Sigmoid colon (tissue), 6 donors: ENCODE measurements at regions not wholly inside any gene's neighbourhood (a gene's known extent, or its start where the extent isn't known, plus 50 kb on each side); places are given as distances from the start of the nearest gene placed in this dataset.
"Not testable (repeated sequence)": the region's sequence is repeated elsewhere in the genome, so short reads cannot be mapped to it uniquely, and the experiment has no call there.

Experiments used
- DNase-seq: peaks from one replicate; pipeline ENCODE4 v3.0.0-alpha.2; 2019
- H3K27ac ChIP-seq, 4 donors: fragments of 200-600 bp; sonication (generic); one replicate each; pipeline ENCODE4 v1.5.1; 2016 to 2019; ENCODE audit warnings: mild to moderate bottlenecking in 1 of 4
- H3K27me3 ChIP-seq, 3 donors: fragments of 200-600 bp; sonication (generic); one replicate each; pipeline ENCODE4 v1.5.1; 2019; ENCODE audit warnings: mild to moderate bottlenecking in 1 of 3
- H3K36me3 ChIP-seq, 4 donors: fragments of 200-600 bp; sonication (generic); one replicate each; pipeline ENCODE4 v1.5.1; 2016 to 2019
- H3K4me1 ChIP-seq, 4 donors: fragments of 200-600 bp; sonication (generic); one replicate each; pipeline ENCODE4 v1.5.1; 2017 to 2019
- H3K4me3 ChIP-seq, 4 donors: fragments of 200-600 bp; sonication (generic); one replicate each; pipeline ENCODE4 v1.5.1; 2017 to 2019; ENCODE audit warnings: mild to moderate bottlenecking in 2 of 4, moderate library complexity in 1 of 4
- H3K9me3 ChIP-seq, 4 donors: fragments of 200-600 bp in 3 of 4; sonication (generic) in 3 of 4; one replicate each; pipeline versions ENCODE4 v1.5.1 to v1.6.1; 2013 to 2019
- CTCF ChIP-seq, 4 experiments: fragments of 450-650 bp in 3 of 4; fragments of 200-600 bp in 1 of 4; IDR thresholded peaks; one replicate each; pipeline ENCODE4 v1.5.1; 2016 to 2019; ENCODE audit warnings: antibody characterized with exemption in 4 of 4, mild to moderate bottlenecking in 3 of 4, moderate library complexity in 2 of 4
- EP300 ChIP-seq, 4 donors: sonication (generic); formaldehyde crosslinking; IDR thresholded peaks; one replicate each; pipeline ENCODE4 v1.6.1; 2017; ENCODE audit warnings: antibody characterized with exemption in 4 of 4
- POLR2A ChIP-seq, 2 donors: fragments of 450-650 bp; IDR thresholded peaks; one replicate each; pipeline ENCODE4 v1.6.1; 2016; ENCODE audit warnings: antibody characterized with exemption in 2 of 2, mild to moderate bottlenecking in 2 of 2, moderate library complexity in 2 of 2
- POLR2AphosphoS5 ChIP-seq, 4 donors: sonication (generic); formaldehyde crosslinking; IDR thresholded peaks; one replicate each; pipeline ENCODE4 v1.6.1; 2017; ENCODE audit warnings: antibody characterized with exemption in 4 of 4
- WGBS, 2 donors: extraction: QIAGEN DNeasy Blood & Tissue Kit; methylation state at CpG; one replicate each; pipeline ENCODE4 v1.1.7; 2013; 5-methylcytosine and 5-hydroxymethylcytosine counted together
- intact Hi-C: fragments of 100-400 bp; cut with DNase I; formaldehyde crosslinking; loops from one replicate; pipeline ENCODE4 v1.15.1; 2023
- donor health status: healthy with polysubstance abuse.
- donor health status: healthy.

GRCh38 chr12:114812384-114812783, 128.4 kb upstream of the TBX3 start:
- intact Hi-C loops: no loop called here
- H3K36me3 ChIP-seq: no peaks in the 10 kb centered on the region
- H3K27ac ChIP-seq: peak overlapping the region in 1 of 4 donors; percentile 20
- no peak for DNase-seq
- no peaks in the 10 kb centered on the region for H3K9me3 ChIP-seq
- WGBS, 2 donors: 87% methylated on average over 4 of the region's 4 CpGs
- no peak for TF ChIP-seq POLR2AphosphoS5 (IDR thresholded peaks at IDR 0.05)
- no peak for TF ChIP-seq CTCF (IDR thresholded peaks at IDR 0.05)
- no peak for TF ChIP-seq EP300 (IDR thresholded peaks at IDR 0.05)
- no peak for TF ChIP-seq POLR2A (IDR thresholded peaks at IDR 0.05)
- no peak overlapping the region for H3K4me3 ChIP-seq
- no peaks in the 10 kb centered on the region for H3K4me1 ChIP-seq
- no peaks in the 10 kb centered on the region for H3K27me3 ChIP-seq

- Histone ChIP-seq H3K9me3 (no peaks in the 10 kb centered on the region), H3K4me3 (no peak overlapping the region), H3K4me1 (no peaks in the 10 kb centered on the region), H3K27me3 (no peaks in the 10 kb centered on the region), H3K27ac (no peak overlapping the region), H3K36me3 (no peaks in the 10 kb centered on the region)
- DNase-seq: no peak
- WGBS, 2 donors: 61 to 84% methylated on average over 5 of the region's 5 CpGs
- TF ChIP-seq CTCF (IDR thresholded peaks at IDR 0.05) (no peak), EP300 (IDR thresholded peaks at IDR 0.05) (no peak), POLR2AphosphoS5 (IDR thresholded peaks at IDR 0.05) (no peak), POLR2A (IDR thresholded peaks at IDR 0.05) (no peak)
- intact Hi-C loops: no loop called here
Observed at GRCh38 chr12:114809097-114809496, 125.1 kb upstream of the TBX3 start.

- intact Hi-C loops, H3K27me3 ChIP-seq, H3K9me3 ChIP-seq, H3K27ac ChIP-seq, H3K36me3 ChIP-seq, H3K4me3 ChIP-seq, DNase-seq, H3K4me1 ChIP-seq: not testable (repeated sequence)
- WGBS, 2 donors: 84 to 92% methylated on average over 3 of the region's 3 CpGs
Observed at GRCh38 chr12:114801381-114801780, 117.4 kb upstream of the TBX3 start.

- H3K9me3 ChIP-seq, H3K36me3 ChIP-seq, DNase-seq, H3K27ac ChIP-seq, H3K4me3 ChIP-seq, H3K27me3 ChIP-seq, intact Hi-C loops, H3K4me1 ChIP-seq: not testable (repeated sequence)
- WGBS, 2 donors: 81 to 83% methylated on average over 8 of the region's 8 CpGs
Observed at GRCh38 chr12:114800566-114800965, 116.6 kb upstream of the TBX3 start.

GRCh38 chr12:114799574-114800487, 115.9 kb upstream of the TBX3 start:
- no peak overlapping the region for H3K27ac ChIP-seq
- H3K4me1 ChIP-seq: no peaks in the 10 kb centered on the region
- H3K9me3 ChIP-seq: peaks cover 0 to 2% (median 0%) of the 10 kb centered on the region in 4 donors
- intact Hi-C loops: no loop called here
- H3K27me3 ChIP-seq: no peaks in the 10 kb centered on the region
- DNase-seq: no peak
- no peak overlapping the region for H3K4me3 ChIP-seq
- TF ChIP-seq POLR2A (IDR thresholded peaks at IDR 0.05) (no peak), POLR2AphosphoS5 (IDR thresholded peaks at IDR 0.05) (no peak), CTCF (IDR thresholded peaks at IDR 0.05) (no peak), EP300 (IDR thresholded peaks at IDR 0.05) (no peak)
- H3K36me3 ChIP-seq: no peaks in the 10 kb centered on the region
- WGBS, 2 donors: 33 to 54% methylated on average over 16 of the region's 16 CpGs
